Urothelium cell line (cell line): ENCODE measurements at regions not wholly inside any gene's neighbourhood (a gene's known extent, or its start where the extent isn't known, plus 50 kb on each side); places are given as distances from the start of the nearest gene placed in this dataset.

Experiments used
- DNase-seq: peaks from one replicate; pipeline ENCODE4 v3.0.0; 2011; ENCODE audit warnings: low spot score, mixed read lengths
- FAIRE-seq: peaks from 2 replicates; lab custom pipeline; 2011; peaks lifted over from hg19 to GRCh38; lab: Jason Lieb, UNC

GRCh38 chr4:24249972-24250371, 334.4 kb downstream of the DHX15 start:
- FAIRE-seq: no peak
- no peak for DNase-seq

- no peak for DNase-seq
- FAIRE-seq: no peak
Observed at GRCh38 chr4:24248674-24249630, 335.4 kb downstream of the DHX15 start.

- no peak for FAIRE-seq
- DNase-seq: no peak
Observed at GRCh38 chr4:24245491-24245820, 338.9 kb downstream of the DHX15 start.

- DNase-seq (no peak), FAIRE-seq (no peak)
Observed at GRCh38 chr4:24244663-24245490, 339.5 kb downstream of the DHX15 start.

GRCh38 chr4:24243641-24244040, 340.7 kb downstream of the DHX15 start:
- no peak for FAIRE-seq
- no peak for DNase-seq

GRCh38 chr4:24241511-24241910, 342.8 kb downstream of the DHX15 start:
- FAIRE-seq (no peak), DNase-seq (no peak)

GRCh38 chr4:24240655-24241054, 343.7 kb downstream of the DHX15 start:
- DNase-seq (no peak), FAIRE-seq (no peak)

- no peak for FAIRE-seq
- no peak for DNase-seq
Observed at GRCh38 chr4:24237709-24238108, 346.6 kb downstream of the DHX15 start.

- no peak for DNase-seq
- no peak for FAIRE-seq
Observed at GRCh38 chr4:24236532-24236931, 346.7 kb upstream of the PPARGC1A start.

- FAIRE-seq: no peak
- no peak for DNase-seq
Observed at GRCh38 chr4:24236120-24236519, 346.3 kb upstream of the PPARGC1A start.

- no peak for DNase-seq
- FAIRE-seq: no peak
Observed at GRCh38 chr4:24235618-24236017, 345.8 kb upstream of the PPARGC1A start.

GRCh38 chr4:24234288-24234848, 344.5 kb upstream of the PPARGC1A start:
- DNase-seq (no peak), FAIRE-seq (no peak)

GRCh38 chr4:24230955-24231354, 341.1 kb upstream of the PPARGC1A start:
- DNase-seq: no peak
- no peak for FAIRE-seq

- DNase-seq (no peak), FAIRE-seq (no peak)
Observed at GRCh38 chr4:24229978-24230377, 340.1 kb upstream of the PPARGC1A start.

- FAIRE-seq (no peak), DNase-seq (no peak)
Observed at GRCh38 chr4:24228692-24229091, 338.8 kb upstream of the PPARGC1A start.

- FAIRE-seq: no peak
- DNase-seq: no peak
Observed at GRCh38 chr4:24226667-24227066, 336.8 kb upstream of the PPARGC1A start.

GRCh38 chr4:24226023-24226422, 336.2 kb upstream of the PPARGC1A start:
- peak; percentile 3 for DNase-seq
- no peak for FAIRE-seq

- no peak for DNase-seq
- FAIRE-seq: no peak
Observed at GRCh38 chr4:24224446-24224845, 334.6 kb upstream of the PPARGC1A start.

- DNase-seq (no peak), FAIRE-seq (no peak)
Observed at GRCh38 chr4:24219209-24219608, 329.4 kb upstream of the PPARGC1A start.

GRCh38 chr4:24218566-24218965, 328.7 kb upstream of the PPARGC1A start:
- no peak for FAIRE-seq

GRCh38 chr4:24214796-24215195, 324.9 kb upstream of the PPARGC1A start:
- DNase-seq: no peak
- no peak for FAIRE-seq

More at GRCh38 chr4:24218566-24218965, 328.7 kb upstream of the PPARGC1A start:
- no peak for DNase-seq
